GM12878 (cell line): ENCODE measurements at regions not wholly inside any gene's neighbourhood (a gene's known extent, or its start where the extent isn't known, plus 50 kb on each side); places are given as distances from the start of the nearest gene placed in this dataset.

Source experiments
- ATAC-seq: fragments of 200-7000 bp; cut with Tn5 transposase; 3 replicates; pipeline ENCODE4 v1.9.1; 2020; ENCODE audit warnings: mild to moderate bottlenecking, moderate library complexity
- BruUV-seq: library from RNA; stranded (reverse); fragments of 400-500 nt; replicated peaks from 2 replicates; lab custom pipeline; 2021; lab: Mats Ljungman, UMichigan
- CTCF ChIA-PET: fragments of 300-600 bp; sonication (Branson Sonifier 250); formaldehyde crosslinking; extraction: SDS; loops from one replicate; lab custom pipeline; 2021; ENCODE audit warnings: inconsistent platforms; lab: Yijun Ruan, JAX
- POLR2A ChIA-PET: fragments of 350-600 bp; formaldehyde crosslinking; extraction: SDS; loops from one replicate; lab custom pipeline; 2021; ENCODE audit warnings: inconsistent platforms; lab: Charles Lee
- RAD21 ChIA-PET: fragments of 300-600 bp; sonication (Branson Sonifier 250); formaldehyde crosslinking; loops from one replicate; lab custom pipeline; 2023; ENCODE audit warnings: antibody characterized with exemption; ENCODE audit not compliant: unreplicated experiment; lab: Charles Lee
- SMC1A ChIA-PET: fragments of 300-600 bp; sonication (Branson Sonifier 250); formaldehyde crosslinking; loops from one replicate; lab custom pipeline; 2023; ENCODE audit not compliant: unreplicated experiment, uncharacterized antibody; lab: Charles Lee
- DNase-seq: peaks from one replicate; pipeline ENCODE4 v3.0.0-alpha.2; 2011; ENCODE audit warnings: low read depth, low spot score
- FAIRE-seq: peaks from 3 replicates; lab custom pipeline; 2011; peaks lifted over from hg19 to GRCh38; lab: Jason Lieb, UNC
- H2AFZ ChIP-seq: 2 replicates; pipeline ENCODE4 v1.6.0; 2011; ENCODE audit warnings: low read depth, low read length, control low read depth; ENCODE audit not compliant: control insufficient read depth
- H3K27ac ChIP-seq: 2 replicates; pipeline ENCODE4 v1.5.1; 2011; ENCODE audit warnings: control low read depth; ENCODE audit not compliant: control insufficient read depth, insufficient read depth
- H3K27me3 ChIP-seq, 2 experiments: replicated peaks in 1 of 2; 2 replicates each; pipeline versions ENCODE4 v1.6.0 to v1.6.1; 2011; ENCODE audit warnings: low read length in 1 of 2; ENCODE audit not compliant: control insufficient read depth in 2 of 2, insufficient read depth in 2 of 2
- H3K36me3 ChIP-seq, 2 experiments: 2 replicates each; pipeline ENCODE4 v1.5.1; 2011; ENCODE audit warnings: low read length in 1 of 2; ENCODE audit not compliant: control insufficient read depth in 2 of 2, insufficient read depth in 2 of 2
- H3K4me1 ChIP-seq: 2 replicates; pipeline ENCODE4 v1.6.1; 2011; ENCODE audit warnings: mild to moderate bottlenecking, low read length, moderate library complexity, mixed read lengths; ENCODE audit not compliant: control insufficient read depth, insufficient read depth
- H3K4me2 ChIP-seq: 2 replicates; pipeline ENCODE4 v1.6.0; 2011; ENCODE audit warnings: control low read depth; ENCODE audit not compliant: control insufficient read depth, insufficient read depth
- H3K4me3 ChIP-seq: fragments of 200-600 bp; sonication (generic); 2 replicates; pipeline ENCODE4 v1.5.1; 2016
- H3K79me2 ChIP-seq: 2 replicates; pipeline ENCODE4 v1.6.0; 2011; ENCODE audit warnings: low read length; ENCODE audit not compliant: control insufficient read depth, insufficient read depth
- H3K9ac ChIP-seq: 2 replicates; pipeline ENCODE4 v1.8.0; 2011; ENCODE audit warnings: low read length, control low read depth, mixed read lengths; ENCODE audit not compliant: control insufficient read depth, insufficient read depth
- H3K9me3 ChIP-seq: replicated peaks from 3 replicates; pipeline ENCODE4 v1.5.1; 2011; ENCODE audit warnings: mild to moderate bottlenecking, low read length; ENCODE audit not compliant: control insufficient read depth, insufficient read depth
- H4K20me1 ChIP-seq: 2 replicates; pipeline ENCODE4 v1.6.0; 2011; ENCODE audit not compliant: control insufficient read depth, insufficient read depth
- EZH2 ChIP-seq: IDR thresholded peaks from 2 replicates; pipeline ENCODE4 v1.6.1; 2012; ENCODE audit warnings: low read depth, mild to moderate bottlenecking, control low read depth, inconsistent platforms, low read length, borderline replicate concordance; ENCODE audit not compliant: control insufficient read depth
- MTA2 ChIP-seq: fragments of 450-650 bp; IDR thresholded peaks from 2 replicates; pipeline ENCODE4 v1.6.1; 2016; ENCODE audit warnings: low read depth, mild to moderate bottlenecking, moderate library complexity
- PAX8 ChIP-seq: fragments of 450-650 bp; IDR thresholded peaks from 2 replicates; pipeline ENCODE4 v1.6.1; 2017; ENCODE audit warnings: mild to moderate bottlenecking, moderate library complexity
- POLR2AphosphoS2 ChIP-seq: IDR thresholded peaks from 2 replicates; pipeline ENCODE4 v1.6.1; 2011; ENCODE audit warnings: low read depth, mild to moderate bottlenecking, low read length, improper control_type of control experiment, moderate library complexity
- RELA ChIP-seq: fragments of 450-650 bp; IDR thresholded peaks from 2 replicates; pipeline ENCODE4 v1.8.0; 2014; ENCODE audit warnings: borderline replicate concordance; ENCODE audit not compliant: partially characterized antibody
- SP1 ChIP-seq: IDR thresholded peaks from one replicate; pipeline ENCODE4 v1.6.1; 2011; ENCODE audit warnings: low read depth, low read length
- TARDBP ChIP-seq: IDR thresholded peaks from 2 replicates; pipeline ENCODE4 v1.6.1; 2016; ENCODE audit warnings: borderline replicate concordance
- TCF3 ChIP-seq: IDR thresholded peaks from 2 replicates; pipeline ENCODE4 v1.6.1; 2012; ENCODE audit warnings: low read depth, mild to moderate bottlenecking, low read length, borderline replicate concordance; ENCODE audit not compliant: insufficient read depth
- WGBS: methylation state at CpG from one replicate; pipeline ENCODE4 v1.1.6; 2016; ENCODE audit warnings: low lambda C conversion rate; ENCODE audit not compliant: insufficient replicate concordance, insufficient coverage; ENCODE audit errors: missing lambda C conversion rate; 5-methylcytosine and 5-hydroxymethylcytosine counted together
- in situ Hi-C: fragments of 300-500 bp; cut with MboI; formaldehyde crosslinking; loops from 9 replicates; pipeline ENCODE4 v1.14.3; 2018; ENCODE audit warnings: mixed read lengths
- intact Hi-C: fragments of 100-400 bp; cut with micrococcal nuclease; formaldehyde crosslinking; loops from one replicate; pipeline ENCODE4 v1.14.2; 2022; ENCODE audit not compliant: unreplicated experiment
- TF ChIP-seq, protein P1 (sequence below): IDR thresholded peaks from 2 replicates; pipeline ENCODE4 v1.6.1; 2011; ENCODE audit warnings: low read depth, low read length, improper control_type of control experiment, borderline replicate concordance
- TF ChIP-seq, protein P2 (sequence below): fragments of 450-650 bp; IDR thresholded peaks from 2 replicates; pipeline ENCODE4 v1.6.1; 2016; ENCODE audit warnings: mild to moderate bottlenecking, moderate library complexity, borderline replicate concordance
- TF ChIP-seq, protein P3 (sequence below): IDR thresholded peaks from 2 replicates; pipeline ENCODE4 v1.6.1; 2012; ENCODE audit warnings: low read depth, low read length, improper control_type of control experiment

DNA sequence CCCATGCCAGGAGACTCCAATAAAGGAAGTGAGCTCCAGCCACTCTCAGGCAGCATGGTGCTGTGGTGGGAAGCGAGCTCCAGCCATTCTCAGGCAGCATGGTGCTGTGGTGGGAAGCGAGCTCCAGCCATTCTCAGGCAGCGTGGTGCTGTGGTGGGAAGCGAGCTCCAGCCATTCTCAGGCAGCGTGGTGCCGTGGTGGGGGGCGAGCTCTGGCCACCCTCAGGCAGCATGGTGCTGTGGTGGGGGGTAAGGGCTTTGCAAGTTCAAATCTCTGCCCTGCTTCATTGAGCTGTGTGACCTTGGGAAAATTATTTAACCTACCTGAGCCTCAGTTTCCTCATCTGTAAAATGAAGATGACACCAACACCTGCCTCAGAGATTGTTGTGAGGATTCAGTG, 975.1 kb downstream of the BCL11B start (continued):
- TF ChIP-seq, protein P1, sequence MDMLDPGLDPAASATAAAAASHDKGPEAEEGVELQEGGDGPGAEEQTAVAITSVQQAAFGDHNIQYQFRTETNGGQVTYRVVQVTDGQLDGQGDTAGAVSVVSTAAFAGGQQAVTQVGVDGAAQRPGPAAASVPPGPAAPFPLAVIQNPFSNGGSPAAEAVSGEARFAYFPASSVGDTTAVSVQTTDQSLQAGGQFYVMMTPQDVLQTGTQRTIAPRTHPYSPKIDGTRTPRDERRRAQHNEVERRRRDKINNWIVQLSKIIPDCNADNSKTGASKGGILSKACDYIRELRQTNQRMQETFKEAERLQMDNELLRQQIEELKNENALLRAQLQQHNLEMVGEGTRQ: no peak
- TF ChIP-seq, all 136 proteins: peak for 0

DNA sequence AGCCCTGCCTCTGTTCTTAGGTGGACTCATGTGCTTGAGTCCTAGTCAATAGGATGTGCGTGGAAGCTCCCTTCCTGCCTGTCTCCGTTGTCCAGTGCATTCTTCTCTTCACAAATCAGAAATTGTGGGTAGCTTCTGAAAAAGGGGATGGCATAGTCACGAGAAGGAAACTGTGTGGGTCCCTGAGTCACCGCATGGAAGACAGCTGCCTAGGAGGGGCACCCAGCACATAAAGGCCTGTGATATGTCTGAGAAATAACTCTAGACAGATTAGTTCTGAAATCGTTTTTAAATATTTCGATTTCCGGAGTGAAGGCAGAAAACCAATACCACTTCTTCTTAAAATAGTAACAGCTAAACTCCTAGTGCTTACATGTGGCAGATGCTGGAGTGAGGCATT, 974.4 kb downstream of the BCL11B start:
- no peak for ATAC-seq
- Histone ChIP-seq H3K4me1 (no peaks in the 10 kb centered on the region), H3K4me3 (no peak overlapping the region), H3K79me2 (no peaks in the 10 kb centered on the region), H3K27ac (no peak overlapping the region), H3K36me3 (no peaks in the 10 kb centered on the region), H4K20me1 (no peaks in the 10 kb centered on the region)
- no peak for DNase-seq
- intact Hi-C loops (no loop called here), in situ Hi-C loops (no loop called here)
- ChIA-PET POLR2A (no interaction called here), RAD21 (interaction anchor here (0.9 kb wide), 2 partner anchors 46 to 51 kb away, joined by 3 read pairs; no protein-coding TSS in a partner anchor)
- BruUV-seq: no TSS peak
- TF ChIP-seq EZH2 (no peak), POLR2AphosphoS2 (no peak), PAX8 (no peak), TARDBP (no peak), TCF3 (no peak), RELA (no peak), SP1 (no peak), MTA2 (no peak)
- TF ChIP-seq, protein P2, sequence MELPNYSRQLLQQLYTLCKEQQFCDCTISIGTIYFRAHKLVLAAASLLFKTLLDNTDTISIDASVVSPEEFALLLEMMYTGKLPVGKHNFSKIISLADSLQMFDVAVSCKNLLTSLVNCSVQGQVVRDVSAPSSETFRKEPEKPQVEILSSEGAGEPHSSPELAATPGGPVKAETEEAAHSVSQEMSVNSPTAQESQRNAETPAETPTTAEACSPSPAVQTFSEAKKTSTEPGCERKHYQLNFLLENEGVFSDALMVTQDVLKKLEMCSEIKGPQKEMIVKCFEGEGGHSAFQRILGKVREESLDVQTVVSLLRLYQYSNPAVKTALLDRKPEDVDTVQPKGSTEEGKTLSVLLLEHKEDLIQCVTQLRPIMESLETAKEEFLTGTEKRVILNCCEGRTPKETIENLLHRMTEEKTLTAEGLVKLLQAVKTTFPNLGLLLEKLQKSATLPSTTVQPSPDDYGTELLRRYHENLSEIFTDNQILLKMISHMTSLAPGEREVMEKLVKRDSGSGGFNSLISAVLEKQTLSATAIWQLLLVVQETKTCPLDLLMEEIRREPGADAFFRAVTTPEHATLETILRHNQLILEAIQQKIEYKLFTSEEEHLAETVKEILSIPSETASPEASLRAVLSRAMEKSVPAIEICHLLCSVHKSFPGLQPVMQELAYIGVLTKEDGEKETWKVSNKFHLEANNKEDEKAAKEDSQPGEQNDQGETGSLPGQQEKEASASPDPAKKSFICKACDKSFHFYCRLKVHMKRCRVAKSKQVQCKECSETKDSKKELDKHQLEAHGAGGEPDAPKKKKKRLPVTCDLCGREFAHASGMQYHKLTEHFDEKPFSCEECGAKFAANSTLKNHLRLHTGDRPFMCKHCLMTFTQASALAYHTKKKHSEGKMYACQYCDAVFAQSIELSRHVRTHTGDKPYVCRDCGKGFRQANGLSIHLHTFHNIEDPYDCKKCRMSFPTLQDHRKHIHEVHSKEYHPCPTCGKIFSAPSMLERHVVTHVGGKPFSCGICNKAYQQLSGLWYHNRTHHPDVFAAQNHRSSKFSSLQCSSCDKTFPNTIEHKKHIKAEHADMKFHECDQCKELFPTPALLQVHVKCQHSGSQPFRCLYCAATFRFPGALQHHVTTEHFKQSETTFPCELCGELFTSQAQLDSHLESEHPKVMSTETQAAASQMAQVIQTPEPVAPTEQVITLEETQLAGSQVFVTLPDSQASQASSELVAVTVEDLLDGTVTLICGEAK: no peak
- TF ChIP-seq, protein P3, sequence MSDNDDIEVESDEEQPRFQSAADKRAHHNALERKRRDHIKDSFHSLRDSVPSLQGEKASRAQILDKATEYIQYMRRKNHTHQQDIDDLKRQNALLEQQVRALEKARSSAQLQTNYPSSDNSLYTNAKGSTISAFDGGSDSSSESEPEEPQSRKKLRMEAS: no peak
- TF ChIP-seq, all 136 proteins: peak for 0
- Histone ChIP-seq H3K9ac (no peak overlapping the region), H3K27me3 (no peaks in the 10 kb centered on the region), H3K4me2 (no peak overlapping the region), H2AFZ (no peak overlapping the region), H3K9me3 (no peaks in the 10 kb centered on the region; the same call in 2 of the 3 replicates)
- CTCF ChIA-PET: interaction anchor here (1.0 to 1.8 kb wide), 2 partner anchors 9 to 14 kb away, joined by 3 to 4 read pairs; no protein-coding TSS in a partner anchor
- no peak for FAIRE-seq
- WGBS: 49% methylated on average over 7 of the region's 7 CpGs
- SMC1A ChIA-PET: interaction anchor here (1.5 to 2.0 kb wide), 3 partner anchors 9 to 28 kb away, joined by 3 to 9 read pairs (median 5); no protein-coding TSS in a partner anchor
